AG08396 (cell line): ENCODE measurements at regions not wholly inside any gene's neighbourhood (a gene's known extent, or its start where the extent isn't known, plus 50 kb on each side); places are given as distances from the start of the nearest gene placed in this dataset.

Experiments used
- DNase-seq: peaks from one replicate; pipeline ENCODE4 v3.0.0; 2012; ENCODE audit warnings: low spot score, mixed read lengths

GRCh38 chr7:116310141-116310540 lies 99.8 kb downstream of the TES start:
- no peak for DNase-seq

- no peak for DNase-seq
Measured at GRCh38 chr7:116311259-116311658, 100.9 kb downstream of the TES start.

- no peak for DNase-seq
Measured at GRCh38 chr7:116311816-116312471, 101.6 kb downstream of the TES start.

- DNase-seq = no peak
Measured at GRCh38 chr7:116315293-116315692, 105.0 kb downstream of the TES start.

- DNase-seq = no peak
Measured at GRCh38 chr7:116315803-116316202, 105.5 kb downstream of the TES start.

- DNase-seq = peak; percentile 69
Measured at GRCh38 chr7:116316838-116317628, 106.7 kb downstream of the TES start.

- no peak for DNase-seq
Measured at GRCh38 chr7:116317907-116318306, 107.6 kb downstream of the TES start.

GRCh38 chr7:116322541-116322940 lies 112.2 kb downstream of the TES start:
- DNase-seq = no peak

- no peak for DNase-seq
Measured at GRCh38 chr7:116324582-116324981, 114.2 kb downstream of the TES start.

GRCh38 chr7:116325517-116325916 lies 115.2 kb downstream of the TES start:
- DNase-seq = no peak

- no peak for DNase-seq
Measured at GRCh38 chr7:116327135-116327534, 116.8 kb downstream of the TES start.

- peak; percentile 39 for DNase-seq
Measured at GRCh38 chr7:116327752-116328151, 117.4 kb downstream of the TES start.

GRCh38 chr7:116328161-116328560 lies 117.8 kb downstream of the TES start:
- no peak for DNase-seq

- DNase-seq = no peak
Measured at GRCh38 chr7:116329686-116330503, 119.6 kb downstream of the TES start.

- DNase-seq = no peak
Measured at GRCh38 chr7:116331020-116331419, 120.7 kb downstream of the TES start.

- no peak for DNase-seq
Measured at GRCh38 chr7:116332766-116333165, 122.4 kb downstream of the TES start.

- no peak for DNase-seq
Measured at GRCh38 chr7:116334555-116334954, 124.2 kb downstream of the TES start.

- DNase-seq = no peak
Measured at GRCh38 chr7:116337018-116337417, 126.7 kb downstream of the TES start.

GRCh38 chr7:116337800-116338199 lies 127.5 kb downstream of the TES start:
- DNase-seq = no peak

GRCh38 chr7:116339564-116339963 lies 129.2 kb downstream of the TES start:
- DNase-seq = no peak

- no peak for DNase-seq
Measured at GRCh38 chr7:116340201-116340847, 130.0 kb downstream of the TES start.
